Spinal cord (tissue), 9 donors: ENCODE measurements at regions not wholly inside any gene's neighbourhood (a gene's known extent, or its start where the extent isn't known, plus 50 kb on each side); places are given as distances from the start of the nearest gene placed in this dataset.

Experiments
- DNase-seq, 6 donors: peaks; one replicate each; pipeline versions ENCODE4 v3.0.0 to v3.0.0-alpha.2; 2013 to 2015; ENCODE audit warnings: low spot score in 6 of 6, low read depth in 4 of 6
- H3K27ac ChIP-seq: one replicate; pipeline ENCODE4 v1.5.1; 2013; ENCODE audit warnings: low read depth, low read length, control low read depth
- H3K27me3 ChIP-seq: one replicate; pipeline ENCODE4 v1.6.1; 2013; ENCODE audit warnings: low read length; ENCODE audit not compliant: control insufficient read depth, insufficient read depth
- H3K36me3 ChIP-seq: one replicate; pipeline ENCODE4 v1.6.1; 2013; ENCODE audit warnings: low read length; ENCODE audit not compliant: control insufficient read depth, insufficient read depth
- H3K4me1 ChIP-seq: one replicate; pipeline ENCODE4 v1.6.1; 2013; ENCODE audit warnings: low read length; ENCODE audit not compliant: control insufficient read depth, insufficient read depth
- H3K4me3 ChIP-seq: one replicate; pipeline ENCODE4 v1.5.1; 2013; ENCODE audit warnings: low read depth, low read length, control low read depth
- H3K9me3 ChIP-seq: one replicate; pipeline ENCODE4 v1.6.1; 2013; ENCODE audit warnings: low read length; ENCODE audit not compliant: control insufficient read depth, insufficient read depth
- WGBS: methylation state at CpG from one replicate; pipeline ENCODE4 v1.1.5; 2013; ENCODE audit warnings: missing lambda C conversion rate; ENCODE audit not compliant: insufficient coverage; 5-methylcytosine and 5-hydroxymethylcytosine counted together
- donor health status: healthy.

DNA sequence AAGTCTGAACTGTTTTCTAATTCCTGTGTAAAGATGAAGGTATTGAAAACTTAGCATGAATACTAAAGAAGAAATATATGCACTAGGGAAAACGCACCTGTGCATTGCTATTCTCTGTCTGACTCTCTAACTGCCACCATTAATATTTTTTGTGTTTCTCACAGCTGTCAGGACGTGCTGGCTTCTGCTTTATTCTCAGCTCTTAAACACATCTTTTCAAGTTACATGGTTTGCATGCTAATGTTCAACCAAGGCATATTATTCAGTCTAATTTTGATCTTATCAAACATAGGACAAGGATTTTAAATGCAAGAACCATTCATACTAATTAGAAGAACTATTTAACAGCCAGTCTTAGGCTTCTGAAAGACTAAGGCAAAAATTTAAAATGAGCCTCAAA lies 187.4 kb downstream of the KLHL28 start:
- Histone ChIP-seq H3K4me1 (no peaks in the 10 kb centered on the region), H3K4me3 (no peak overlapping the region), H3K27ac (no peak overlapping the region), H3K36me3 (no peaks in the 10 kb centered on the region), H3K27me3 (no peaks in the 10 kb centered on the region), H3K9me3 (no peaks in the 10 kb centered on the region)
- WGBS, result no CpG with 5 or more reads among the region's 2 CpGs
- peak in 2 of 6 donors; percentile 10 to 74 for DNase-seq

DNA sequence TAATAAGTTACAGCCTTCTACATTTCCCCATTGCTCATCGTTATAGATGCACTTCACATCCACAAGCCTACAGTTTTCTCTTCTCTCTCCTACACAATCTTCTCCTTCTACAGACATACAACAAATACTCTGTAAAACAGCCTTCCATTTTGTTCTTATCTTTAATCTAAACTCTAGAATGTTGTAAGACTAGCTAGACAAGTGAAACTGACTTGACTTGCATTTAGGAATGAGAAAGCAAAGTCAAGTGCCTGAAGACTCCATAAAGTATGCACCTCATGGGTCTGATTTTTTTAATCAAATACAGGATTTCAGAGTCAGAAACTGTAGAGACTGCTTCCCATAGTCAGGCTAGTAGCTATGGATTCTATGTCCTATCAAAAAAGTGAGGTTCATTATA lies 190.3 kb downstream of the KLHL28 start:
- H3K4me1 ChIP-seq, result no peaks in the 10 kb centered on the region
- WGBS, result 80% methylated on average over 1 of the region's 1 CpG

GRCh38 chr14:44770201-44770600 lies 191.5 kb downstream of the KLHL28 start:
- Histone ChIP-seq H3K36me3 (no peaks in the 10 kb centered on the region), H3K4me3 (no peak overlapping the region), H3K27me3 (no peaks in the 10 kb centered on the region), H3K27ac (no peak overlapping the region), H3K4me1 (no peaks in the 10 kb centered on the region), H3K9me3 (no peaks in the 10 kb centered on the region)
- DNase-seq, result no peak
- no CpG with 5 or more reads among the region's 3 CpGs for WGBS

More for the DNA sequence above, 190.3 kb downstream of the KLHL28 start:
- Histone ChIP-seq H3K9me3 (no peaks in the 10 kb centered on the region), H3K4me3 (no peak overlapping the region), H3K36me3 (no peaks in the 10 kb centered on the region), H3K27me3 (no peaks in the 10 kb centered on the region), H3K27ac (no peak overlapping the region)
- no peak for DNase-seq

DNA sequence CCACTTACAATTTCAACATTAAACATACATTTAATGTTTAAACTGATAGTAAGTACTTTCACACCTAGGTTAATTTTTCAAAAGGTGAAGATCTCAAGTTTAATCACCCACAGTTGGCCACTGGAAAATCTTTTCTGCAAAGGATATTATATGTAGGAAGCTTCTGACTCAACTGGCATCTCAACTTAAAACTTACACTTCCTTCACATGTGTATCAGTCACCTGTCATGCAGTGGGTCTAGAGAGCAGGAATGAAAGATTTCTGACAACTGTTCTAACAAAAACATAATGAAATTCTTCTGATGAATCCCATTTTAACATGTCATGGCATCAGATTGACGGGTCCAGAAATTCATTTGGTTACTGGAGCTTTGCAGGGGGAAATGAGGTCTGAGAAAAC lies 192.8 kb downstream of the KLHL28 start:
- no CpG with 5 or more reads among the region's 1 CpG for WGBS
- no peaks in the 10 kb centered on the region for H3K36me3 ChIP-seq
- no peak for DNase-seq
- no peak overlapping the region for H3K4me3 ChIP-seq
- H3K27ac ChIP-seq, result no peak overlapping the region
- H3K27me3 ChIP-seq, result no peaks in the 10 kb centered on the region
- no peaks in the 10 kb centered on the region for H3K4me1 ChIP-seq
- H3K9me3 ChIP-seq, result no peaks in the 10 kb centered on the region

DNA sequence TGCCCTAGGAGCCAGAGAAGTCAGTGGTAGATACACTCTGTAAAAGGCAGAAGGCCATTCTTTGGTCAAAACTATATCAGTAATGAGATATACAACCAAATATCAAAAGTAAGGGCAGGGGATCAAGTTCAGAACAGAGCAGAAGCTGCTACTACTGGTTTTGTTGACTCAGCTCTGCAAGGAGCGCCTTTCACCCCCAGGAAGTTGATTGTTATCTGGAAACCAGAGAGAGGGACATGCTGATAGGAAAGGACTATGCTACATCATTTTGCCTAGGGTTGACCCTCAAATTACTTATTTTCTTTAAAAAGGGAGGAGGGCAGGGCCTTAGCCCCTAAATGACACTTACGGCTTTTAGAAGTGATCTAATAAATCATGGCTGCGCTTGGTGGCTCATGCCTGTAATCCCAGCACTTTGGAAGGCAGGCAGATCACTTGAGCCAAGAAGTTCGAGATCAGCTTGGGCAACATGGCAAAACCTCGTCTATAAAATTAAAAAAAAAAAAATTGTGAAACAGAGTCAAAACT lies 194.0 kb downstream of the KLHL28 start:
- no peaks in the 10 kb centered on the region for H3K4me1 ChIP-seq
- no peaks in the 10 kb centered on the region for H3K36me3 ChIP-seq
- H3K9me3 ChIP-seq, result no peaks in the 10 kb centered on the region
- H3K27me3 ChIP-seq, result no peaks in the 10 kb centered on the region
- DNase-seq, result no peak
- WGBS, result 90% methylated on average over 3 of the region's 5 CpGs
- no peak overlapping the region for H3K4me3 ChIP-seq
- H3K27ac ChIP-seq, result no peak overlapping the region

DNA sequence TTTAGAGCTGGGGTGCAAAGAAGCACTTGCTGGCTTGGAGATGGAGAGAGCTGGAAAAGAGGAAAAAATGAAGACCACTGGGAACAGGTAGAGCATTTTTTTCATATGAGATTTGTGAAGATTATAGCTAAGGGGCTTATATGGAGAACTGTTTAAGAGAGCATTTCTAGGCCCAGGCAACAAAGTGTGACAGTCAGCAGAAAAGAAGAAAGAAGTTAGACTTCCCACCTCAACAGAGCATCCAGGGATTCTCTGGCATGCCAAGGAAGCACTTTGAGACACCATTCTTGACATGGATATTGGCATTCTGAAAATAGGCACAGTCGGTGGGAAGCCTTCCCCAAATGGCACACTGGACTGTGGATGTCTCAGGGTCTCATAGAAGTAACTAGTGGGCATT lies 195.5 kb downstream of the KLHL28 start:
- Histone ChIP-seq H3K27ac (no peak overlapping the region), H3K4me3 (no peak overlapping the region), H3K9me3 (no peaks in the 10 kb centered on the region), H3K4me1 (no peaks in the 10 kb centered on the region), H3K27me3 (no peaks in the 10 kb centered on the region), H3K36me3 (no peaks in the 10 kb centered on the region)
- WGBS, result 100% methylated on average over 1 of the region's 1 CpG
- no peak for DNase-seq

GRCh38 chr14:44763356-44763755 lies 198.4 kb downstream of the KLHL28 start:
- no CpG with 5 or more reads among the region's 1 CpG for WGBS
- H3K36me3 ChIP-seq, result no peaks in the 10 kb centered on the region
- H3K27me3 ChIP-seq, result no peaks in the 10 kb centered on the region
- no peaks in the 10 kb centered on the region for H3K9me3 ChIP-seq
- H3K4me1 ChIP-seq, result no peaks in the 10 kb centered on the region
- no peak overlapping the region for H3K27ac ChIP-seq
- no peak for DNase-seq
- H3K4me3 ChIP-seq, result no peak overlapping the region

DNA sequence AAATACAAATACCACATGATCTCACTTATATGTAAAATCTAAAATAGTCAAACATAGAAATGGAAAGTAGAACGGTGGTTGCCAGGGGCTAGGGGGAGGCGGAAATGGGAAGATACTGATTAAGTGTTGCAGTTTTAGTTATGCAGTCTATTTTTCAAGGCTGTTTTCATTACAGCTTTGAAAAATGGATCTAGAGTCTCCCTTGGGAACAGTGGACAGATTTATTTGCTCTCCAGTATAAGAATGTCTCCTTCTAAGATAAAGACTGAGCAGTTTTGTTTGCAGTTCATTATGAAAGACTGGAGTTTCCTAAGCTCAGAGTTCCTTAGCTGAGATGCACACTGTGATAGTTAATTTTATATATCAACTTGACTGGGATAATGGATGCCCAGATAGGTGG lies 202.5 kb downstream of the KLHL28 start:
- no peaks in the 10 kb centered on the region for H3K4me1 ChIP-seq
- no peak for DNase-seq
- WGBS, result no CpG with 5 or more reads among the region's 2 CpGs
- no peak overlapping the region for H3K4me3 ChIP-seq
- H3K27me3 ChIP-seq, result no peaks in the 10 kb centered on the region
- H3K36me3 ChIP-seq, result no peaks in the 10 kb centered on the region
- H3K9me3 ChIP-seq, result no peaks in the 10 kb centered on the region
- H3K27ac ChIP-seq, result no peak overlapping the region

GRCh38 chr14:44756554-44756953 lies 205.2 kb downstream of the KLHL28 start:
- no peaks in the 10 kb centered on the region for H3K36me3 ChIP-seq
- DNase-seq, result no peak
- WGBS, result 70% methylated on average over 2 of the region's 3 CpGs

GRCh38 chr14:44745371-44745770 lies 216.4 kb downstream of the KLHL28 start:
- H3K36me3 ChIP-seq, result no peaks in the 10 kb centered on the region
- H3K4me1 ChIP-seq, result no peaks in the 10 kb centered on the region
- H3K27ac ChIP-seq, result no peak overlapping the region
- H3K27me3 ChIP-seq, result no peaks in the 10 kb centered on the region
- DNase-seq, result no peak
- no peak overlapping the region for H3K4me3 ChIP-seq
- WGBS, result 91% methylated on average over 1 of the region's 1 CpG
- no peaks in the 10 kb centered on the region for H3K9me3 ChIP-seq

More at GRCh38 chr14:44756554-44756953, 205.2 kb downstream of the KLHL28 start:
- Histone ChIP-seq H3K27ac (no peak overlapping the region), H3K4me3 (no peak overlapping the region), H3K27me3 (no peaks in the 10 kb centered on the region), H3K4me1 (no peaks in the 10 kb centered on the region), H3K9me3 (no peaks in the 10 kb centered on the region)
